ENCODE measurements at regions not wholly inside any gene's neighbourhood (a gene's known extent, or its start where the extent isn't known, plus 50 kb on each side); places are given as distances from the start of the nearest gene placed in this dataset.

DNA sequence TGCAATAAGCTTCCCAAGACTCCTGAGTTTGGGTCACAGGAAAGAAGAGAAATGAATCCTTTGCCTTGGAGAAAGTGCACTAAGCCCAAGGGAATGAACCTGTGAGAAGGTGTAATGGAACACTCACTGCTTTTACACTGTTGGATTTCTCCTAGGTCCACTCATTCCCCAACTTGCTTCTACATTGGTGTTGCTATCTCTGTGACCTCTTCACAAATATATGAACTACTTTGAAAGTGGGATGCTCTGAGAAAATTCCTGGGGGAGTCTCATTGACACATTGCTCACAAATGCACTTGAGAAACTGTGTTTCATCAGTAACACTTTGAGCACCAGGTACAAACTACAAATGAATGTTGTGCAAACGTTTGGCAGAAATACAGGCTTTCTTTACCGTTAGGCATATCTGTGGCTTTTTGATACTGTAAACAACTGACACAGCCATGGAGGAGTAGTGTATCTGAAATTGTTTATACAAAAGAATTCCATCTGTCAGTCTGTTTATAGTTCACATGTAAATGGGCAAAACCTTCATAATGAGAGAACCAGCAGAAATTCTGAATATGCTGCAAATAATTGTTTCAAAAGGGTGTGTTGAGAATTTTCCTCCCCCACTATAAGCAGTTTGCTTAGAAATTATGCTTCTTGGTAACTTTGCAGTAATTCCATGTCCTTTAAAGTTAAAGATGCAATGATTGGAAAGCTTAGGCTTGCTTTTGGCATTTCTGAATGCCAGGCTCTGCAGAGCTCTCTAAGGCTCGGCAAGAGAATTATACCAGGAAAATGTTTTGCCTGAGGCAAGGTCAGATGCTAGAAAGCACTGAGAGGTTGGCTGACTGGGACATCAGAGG is 348.5 kb upstream of the DDHD1 start:
- no peak for DNase-seq

DNA sequence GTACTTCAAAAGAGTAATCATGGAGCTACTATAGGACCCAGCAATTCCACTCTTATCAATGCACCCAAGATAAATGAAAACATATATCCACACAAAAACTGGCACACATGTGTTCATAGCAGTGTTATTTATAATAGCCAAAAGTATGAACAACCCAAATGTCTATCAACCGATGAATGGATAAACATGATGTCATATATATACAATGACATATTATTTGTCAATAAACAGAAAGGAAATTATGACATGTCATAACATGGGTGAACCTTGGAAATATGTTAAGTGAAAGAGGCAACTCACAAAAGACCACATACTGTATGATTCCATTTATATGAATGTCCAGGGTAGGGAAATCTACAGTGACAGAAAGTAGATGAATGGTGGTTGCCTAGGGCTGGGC is 347.1 kb upstream of the DDHD1 start:
- DNase-seq: no peak

DNA sequence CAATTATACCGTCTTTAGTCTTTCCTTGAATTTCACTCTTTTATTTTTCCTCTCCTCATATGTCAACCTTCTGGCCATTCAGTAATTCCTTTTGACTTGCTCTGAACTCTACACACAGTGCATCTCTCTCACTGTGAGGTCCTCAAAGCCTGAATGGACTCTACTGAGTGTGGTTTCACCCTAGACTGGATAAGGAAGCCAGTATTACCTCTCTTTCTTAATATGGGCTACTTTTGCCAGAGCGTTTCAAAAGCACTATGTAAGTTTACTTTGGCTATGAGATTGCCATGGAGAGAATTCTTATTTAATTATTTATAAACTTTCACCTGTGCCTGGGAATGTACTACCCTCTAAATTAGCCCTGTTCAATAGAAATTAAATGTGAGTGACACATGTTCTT is 343.5 kb upstream of the DDHD1 start:
- no peak for DNase-seq

DNA sequence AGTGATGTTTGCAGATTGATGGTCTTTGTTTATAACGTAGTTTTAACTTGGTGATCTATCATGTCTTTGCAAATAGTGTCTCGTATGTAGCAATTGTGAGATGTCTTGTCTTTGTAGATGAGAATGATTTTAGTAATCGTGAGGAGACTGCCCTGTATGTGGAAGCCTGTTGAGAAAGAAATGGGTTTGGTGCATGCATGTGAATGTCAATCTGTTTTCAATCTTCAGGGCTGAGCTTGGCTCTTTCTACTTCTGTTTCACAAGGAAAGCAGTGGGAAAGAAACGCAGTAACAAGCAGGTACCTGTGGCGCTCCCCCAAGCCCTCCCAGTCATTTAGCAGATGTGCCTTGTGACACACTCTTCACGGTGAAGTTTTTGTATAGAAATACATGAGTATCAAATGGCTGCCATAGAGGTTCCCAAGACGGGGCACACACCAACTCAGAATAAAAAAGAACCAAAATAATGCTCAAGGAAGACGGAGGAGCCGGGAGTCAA is 342.8 kb upstream of the DDHD1 start:
- DNase-seq: no peak

DNA sequence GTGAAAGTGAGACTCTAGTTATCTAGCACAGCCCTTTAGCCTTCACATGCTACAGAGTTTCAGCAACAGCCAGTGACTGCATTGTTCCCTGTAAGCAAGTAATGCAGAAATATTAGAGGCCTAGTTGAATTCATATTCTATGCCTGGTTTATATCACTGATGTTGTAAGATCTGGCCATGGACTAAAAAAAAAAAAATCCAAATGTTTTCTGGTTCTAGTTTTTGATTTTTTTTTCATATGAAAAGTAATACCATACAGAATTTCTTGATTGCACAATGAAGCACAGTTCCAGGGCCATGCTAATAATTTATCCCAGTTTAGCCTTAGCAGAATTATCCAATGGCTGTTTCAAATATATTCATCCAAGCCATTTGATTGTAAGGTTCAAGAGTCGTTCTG is 341.5 kb upstream of the DDHD1 start:
- no peak for DNase-seq

DNA sequence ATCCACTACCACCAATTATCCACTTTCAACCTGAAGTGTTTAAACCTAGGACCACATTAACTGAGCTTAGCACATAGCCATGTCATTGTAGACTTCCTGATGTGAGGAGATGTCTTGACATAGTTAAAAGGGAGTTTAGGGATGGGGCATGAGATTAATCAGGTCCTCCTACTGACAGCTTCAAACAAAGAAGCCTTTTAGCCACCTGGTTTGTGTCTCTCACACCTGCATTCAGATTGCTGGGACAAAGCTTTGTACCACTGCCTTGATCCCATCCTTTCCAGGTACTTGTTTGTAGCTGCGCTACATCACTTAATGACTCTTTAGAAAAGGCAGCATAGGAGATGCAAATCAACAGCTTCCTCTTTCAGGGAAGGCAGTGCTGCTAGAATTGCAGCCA is 340.7 kb upstream of the DDHD1 start:
- no peak for DNase-seq

DNA sequence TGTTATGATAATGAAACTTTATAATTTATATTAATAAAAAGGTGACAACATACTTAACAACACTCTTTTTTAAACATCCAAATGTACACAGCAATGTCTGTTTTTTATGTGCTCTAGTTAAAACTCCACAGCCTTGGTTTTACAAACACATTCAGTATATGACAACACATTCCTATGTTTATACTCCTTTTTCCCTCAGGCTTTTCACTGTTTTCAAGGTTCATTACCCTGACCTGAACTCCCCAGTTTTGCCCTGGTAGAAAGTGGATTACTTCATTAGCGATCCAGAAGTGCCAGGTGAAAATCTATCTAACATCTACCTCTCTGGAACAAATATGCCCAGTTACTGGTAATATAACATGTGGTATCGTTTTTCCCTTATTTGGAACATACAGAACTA is 340.2 kb upstream of the DDHD1 start:
- DNase-seq: no peak

DNA sequence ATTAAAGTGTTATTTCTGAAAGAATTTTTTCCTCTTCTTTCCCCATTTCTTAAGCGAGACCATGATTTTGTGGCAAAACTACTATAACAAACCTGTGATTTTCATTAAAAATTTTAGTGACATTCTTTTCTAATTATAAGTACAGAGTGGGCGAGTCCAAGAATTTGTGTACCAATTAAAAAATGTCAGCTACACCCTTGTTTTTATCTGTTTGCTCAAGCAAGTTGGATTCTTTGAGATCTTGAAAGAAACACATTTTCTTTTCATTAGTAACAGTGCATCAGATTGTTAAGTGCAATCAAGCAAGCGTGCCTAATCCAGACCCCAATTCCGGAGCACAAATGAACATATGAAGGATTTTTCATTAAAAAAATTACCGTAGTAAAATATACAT is 338.8 kb upstream of the DDHD1 start:
- no peak for DNase-seq

DNA sequence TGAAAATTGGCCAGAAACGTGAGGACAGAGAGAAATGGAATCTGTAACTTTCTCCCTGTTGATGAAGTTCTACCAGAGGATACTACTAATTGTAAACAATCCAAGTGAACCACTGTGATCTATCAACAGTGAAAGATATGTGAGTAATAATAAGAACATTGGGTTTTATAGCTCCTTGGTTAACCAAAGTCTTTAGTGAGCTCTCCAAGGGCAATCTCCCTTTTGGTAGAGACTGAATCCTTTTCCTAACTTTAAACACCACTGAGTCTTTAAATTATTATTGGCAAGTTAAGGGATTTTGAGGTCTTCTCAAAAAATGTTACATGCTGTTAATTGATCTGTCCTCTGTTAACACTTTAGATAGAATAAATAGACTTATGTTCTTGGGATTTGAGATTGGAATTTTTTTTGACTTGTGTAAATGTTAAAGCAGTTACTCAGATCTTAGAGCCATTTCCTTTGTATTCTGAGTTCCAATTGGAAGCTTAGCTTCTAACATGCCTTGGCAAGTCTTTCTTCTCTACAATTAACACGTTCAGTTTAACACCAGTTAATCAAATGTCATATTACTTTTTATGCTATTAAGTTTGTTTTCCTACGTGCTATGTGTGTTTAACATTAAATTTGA is 338.2 kb upstream of the DDHD1 start:
- no peak for DNase-seq

DNA sequence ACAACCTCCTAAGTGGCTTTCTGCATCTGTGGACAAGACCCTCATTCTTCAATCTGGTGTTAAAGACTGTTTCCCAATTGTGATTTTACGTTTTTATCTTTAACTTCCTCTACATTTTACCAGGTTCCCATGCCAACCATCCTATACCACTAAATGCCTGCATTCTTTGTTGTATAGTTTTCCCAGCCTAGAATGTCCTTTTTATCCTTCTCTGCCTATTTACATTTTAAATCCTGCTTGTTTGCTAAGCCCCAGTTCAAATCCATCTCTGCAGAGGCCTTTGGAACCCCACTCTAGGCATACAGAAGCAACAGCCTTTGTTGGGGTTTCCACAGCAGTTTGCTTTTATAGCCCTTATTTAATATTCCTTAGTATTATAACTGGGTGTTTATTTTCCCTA is 325.1 kb upstream of the DDHD1 start:
- DNase-seq: no peak

DNA sequence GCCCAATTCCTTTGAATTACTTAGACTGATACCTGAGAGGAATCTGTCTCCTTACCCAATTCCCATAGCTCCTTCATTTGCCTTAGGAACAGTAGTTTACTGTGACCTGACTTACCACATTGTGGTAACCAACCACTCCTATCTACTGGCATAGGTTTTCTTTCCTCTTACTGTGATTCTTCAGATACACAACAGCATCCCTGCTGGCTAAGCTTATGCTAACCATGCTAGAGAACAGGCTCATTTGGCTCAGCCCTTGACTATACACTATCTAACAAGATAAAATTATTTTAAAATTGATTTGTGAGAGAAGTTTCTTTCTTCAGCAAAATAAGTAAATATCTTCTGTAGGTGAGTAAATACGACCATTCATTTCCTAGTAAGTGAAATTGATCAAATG is 320.4 kb upstream of the DDHD1 start:
- no peak for DNase-seq

DNA sequence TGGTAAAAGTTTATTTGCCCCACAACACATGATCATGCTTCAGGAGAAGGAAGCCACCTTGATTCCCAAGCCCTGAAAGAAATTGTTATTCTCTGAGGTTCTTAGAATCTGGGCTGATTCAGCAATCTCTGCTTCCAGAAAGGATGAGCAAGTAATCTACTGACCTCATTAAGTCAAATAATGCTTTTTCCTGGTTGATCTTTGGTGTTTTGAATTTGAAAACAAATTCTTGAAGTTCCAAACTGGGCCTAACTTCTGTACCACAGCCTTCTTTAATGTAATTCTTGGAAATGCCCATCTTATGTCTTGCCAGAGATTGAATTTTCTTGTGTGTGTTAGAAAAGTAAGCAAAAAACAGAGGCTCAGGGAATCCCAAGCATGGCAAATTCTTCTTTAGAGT is 319.2 kb upstream of the DDHD1 start:
- no peak for DNase-seq

DNA sequence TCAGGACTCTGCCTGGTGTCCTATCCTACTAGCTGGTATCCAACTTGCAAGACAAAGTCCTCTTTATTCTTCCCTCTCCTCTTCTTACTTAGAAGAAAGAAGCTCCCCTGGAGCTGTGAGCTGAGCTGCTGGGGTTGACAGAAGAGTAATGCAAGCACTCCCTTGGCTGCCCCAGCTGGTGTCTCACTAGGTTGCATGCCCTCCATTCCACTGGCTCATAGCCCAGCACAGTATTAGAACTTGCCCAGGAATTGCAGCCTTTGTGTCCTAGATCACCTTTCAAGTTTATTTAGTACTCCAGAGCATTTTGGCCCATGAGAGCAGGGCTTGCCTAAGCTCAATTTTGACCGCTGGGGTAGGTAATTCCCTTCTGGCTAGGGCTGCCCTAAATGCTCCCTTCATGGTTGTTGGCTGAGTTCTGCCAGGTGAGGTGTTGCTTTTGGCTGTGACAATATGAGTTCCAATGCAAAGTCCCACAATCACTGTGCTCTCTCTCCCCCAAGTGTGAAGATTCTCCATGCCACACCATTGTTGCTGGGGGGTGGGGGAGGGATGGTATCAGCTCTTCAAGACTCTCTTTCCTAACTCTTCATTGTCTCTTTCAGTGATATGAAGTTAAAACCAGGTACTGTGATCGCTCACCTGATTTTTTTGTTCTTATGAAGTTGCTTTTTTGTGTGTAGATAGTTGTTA is 317.4 kb upstream of the DDHD1 start:
- DNase-seq: no peak

DNA sequence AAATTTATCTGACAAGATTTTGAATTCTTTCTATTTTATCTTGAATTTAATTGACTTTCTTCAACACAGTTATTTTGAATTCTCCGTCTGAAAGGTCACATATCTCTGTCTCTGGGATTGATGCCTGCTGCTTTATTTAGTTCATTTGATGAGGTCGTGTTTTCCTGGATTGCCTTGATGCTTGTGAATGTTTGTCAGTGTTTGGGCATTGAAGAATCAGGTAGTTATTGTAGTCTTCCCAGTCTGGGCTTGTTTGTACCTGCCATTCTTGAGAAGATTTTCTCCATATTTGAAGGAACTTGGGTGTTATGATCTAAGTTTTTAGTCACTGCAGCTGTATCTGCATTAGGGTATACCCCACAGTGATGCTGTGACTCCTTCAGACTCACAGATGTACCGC is 315.8 kb upstream of the DDHD1 start:
- no peak for DNase-seq

DNA sequence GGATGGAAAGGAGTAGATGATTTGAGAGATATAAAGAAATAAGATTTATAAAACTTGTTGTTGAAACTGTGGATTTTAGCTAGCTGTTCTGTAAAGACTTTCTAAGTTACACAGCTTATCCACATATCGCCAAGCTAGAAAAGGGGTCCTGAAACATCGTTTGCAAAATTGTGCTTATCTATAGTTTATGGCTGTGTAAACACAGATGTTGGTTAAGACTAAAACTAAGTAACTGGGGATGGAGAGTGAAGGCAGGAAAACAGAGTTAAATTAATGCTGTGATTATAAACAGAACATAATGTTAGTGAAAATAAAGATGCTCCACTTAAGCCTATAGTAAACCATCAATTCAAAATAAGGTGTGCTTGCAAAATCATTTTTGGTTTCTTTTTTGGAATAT is 311.3 kb upstream of the DDHD1 start:
- no peak for DNase-seq

DNA sequence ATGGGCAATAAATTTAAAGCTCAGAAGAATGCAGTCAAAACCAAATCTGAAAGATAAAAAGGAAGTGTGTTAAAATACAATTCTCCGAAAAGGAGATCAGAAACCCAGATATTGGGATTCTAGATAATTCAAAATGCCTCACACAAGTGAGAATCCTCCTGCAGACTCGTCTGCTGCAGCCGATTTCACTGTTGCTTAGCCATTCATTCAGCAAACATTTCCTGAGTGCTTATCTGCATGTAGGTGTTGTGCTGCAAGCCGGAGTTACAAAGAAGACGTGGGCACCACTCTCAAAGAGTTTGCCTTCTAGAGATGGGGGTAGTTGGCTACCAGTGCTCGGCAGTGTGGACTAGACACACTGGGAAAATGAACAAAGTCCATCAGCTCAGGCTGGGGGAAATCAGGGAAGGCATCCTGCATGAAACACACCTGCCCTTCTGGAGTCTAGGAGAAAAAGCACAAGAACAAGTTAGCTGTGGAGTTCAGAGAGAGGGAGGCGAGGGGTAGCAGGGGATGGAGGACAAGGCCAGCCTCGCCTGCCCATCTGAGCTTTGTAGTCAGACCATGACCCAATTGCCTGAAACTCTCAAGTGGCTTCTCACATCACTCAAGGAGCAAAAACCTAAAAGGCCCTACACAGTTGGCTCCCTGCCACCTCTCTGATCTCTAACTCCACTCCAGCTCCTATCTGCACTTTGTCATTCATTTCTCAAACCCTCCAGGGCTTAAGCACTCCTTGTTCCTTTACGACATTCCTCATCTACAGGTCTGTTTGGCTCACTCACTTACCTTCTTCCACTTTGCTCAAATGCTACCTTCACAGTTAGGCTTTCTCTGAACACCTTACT is 310.0 kb upstream of the DDHD1 start:
- no peak for DNase-seq

DNA sequence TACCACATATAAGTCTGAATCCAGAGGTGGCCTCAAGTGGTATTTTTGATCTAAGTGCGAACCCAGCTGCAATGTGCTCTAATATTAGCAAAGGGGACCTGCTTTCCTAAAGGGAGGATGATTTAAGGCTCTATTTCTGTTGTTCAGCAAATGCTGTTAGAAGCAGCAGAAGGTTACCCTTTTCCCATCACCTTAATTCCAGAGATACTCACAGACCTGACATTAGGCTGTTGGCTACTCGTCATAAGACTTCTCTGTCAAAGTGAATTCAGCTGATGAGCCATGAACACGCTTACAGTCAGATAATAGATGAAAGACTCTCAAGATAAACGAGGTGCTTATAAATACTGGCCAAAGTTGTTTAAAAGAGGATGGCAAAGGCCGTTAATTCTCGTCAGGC is 308.7 kb upstream of the DDHD1 start:
- peak; percentile 24 for DNase-seq

DNA sequence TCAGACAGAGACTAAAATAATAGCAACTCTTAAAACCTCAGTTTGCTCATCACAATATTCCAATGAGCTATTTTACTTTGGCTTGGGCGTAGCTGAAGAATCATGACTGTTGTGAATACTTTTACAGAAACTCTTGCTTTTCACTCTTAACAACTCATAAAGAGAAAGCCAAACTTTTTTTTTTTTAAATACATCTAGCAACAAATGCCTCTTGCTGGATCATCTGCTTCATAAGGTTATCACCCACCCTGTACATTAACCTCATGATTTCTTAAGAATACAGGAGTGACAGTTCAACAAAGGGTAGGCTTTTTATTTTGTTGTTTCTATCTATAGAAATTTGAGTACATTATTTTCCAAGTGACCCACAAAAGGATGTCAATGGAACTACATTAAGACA is 307.4 kb upstream of the DDHD1 start:
- DNase-seq: no peak

DNA sequence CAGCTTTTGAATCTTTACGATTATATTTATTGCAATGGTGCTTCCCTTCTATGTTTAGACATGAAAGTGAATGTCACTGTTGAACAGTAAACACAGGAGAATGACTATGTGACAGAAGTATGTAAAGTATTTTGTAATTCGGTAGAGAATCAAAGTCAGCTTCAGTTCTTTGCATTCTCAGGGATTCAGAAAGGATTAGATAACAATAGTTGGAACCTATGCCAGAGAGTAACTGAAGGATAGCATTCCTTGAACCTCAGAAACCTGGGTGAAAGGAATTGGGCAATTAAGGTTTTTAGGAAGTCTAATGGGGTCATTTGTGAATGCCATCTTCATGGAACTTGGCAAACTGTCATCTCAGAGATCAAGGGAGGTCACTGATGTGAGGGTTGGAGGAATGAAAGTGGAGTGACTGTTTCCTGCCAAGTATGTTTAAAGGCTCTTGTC is 305.3 kb upstream of the DDHD1 start:
- DNase-seq: peak; percentile 35

DNA sequence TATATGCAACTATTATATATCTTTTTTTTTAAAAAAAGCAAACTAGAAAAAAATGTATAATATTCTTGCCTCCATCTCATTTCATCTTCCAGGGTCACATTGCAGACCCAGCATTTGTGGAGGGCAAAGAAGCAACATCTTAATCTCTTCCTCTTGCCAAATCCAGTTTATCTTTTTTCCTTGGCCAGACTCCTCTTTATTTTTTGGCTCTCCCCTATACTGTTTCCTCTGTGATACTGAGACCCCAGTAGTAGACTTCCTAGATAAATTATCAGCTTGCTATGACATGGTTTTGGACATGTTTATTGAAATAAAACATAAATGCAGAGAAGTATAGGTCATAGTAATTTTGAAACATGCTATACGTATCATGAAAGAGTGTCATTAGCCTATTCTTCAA is 303.8 kb upstream of the DDHD1 start:
- DNase-seq: no peak

DNA sequence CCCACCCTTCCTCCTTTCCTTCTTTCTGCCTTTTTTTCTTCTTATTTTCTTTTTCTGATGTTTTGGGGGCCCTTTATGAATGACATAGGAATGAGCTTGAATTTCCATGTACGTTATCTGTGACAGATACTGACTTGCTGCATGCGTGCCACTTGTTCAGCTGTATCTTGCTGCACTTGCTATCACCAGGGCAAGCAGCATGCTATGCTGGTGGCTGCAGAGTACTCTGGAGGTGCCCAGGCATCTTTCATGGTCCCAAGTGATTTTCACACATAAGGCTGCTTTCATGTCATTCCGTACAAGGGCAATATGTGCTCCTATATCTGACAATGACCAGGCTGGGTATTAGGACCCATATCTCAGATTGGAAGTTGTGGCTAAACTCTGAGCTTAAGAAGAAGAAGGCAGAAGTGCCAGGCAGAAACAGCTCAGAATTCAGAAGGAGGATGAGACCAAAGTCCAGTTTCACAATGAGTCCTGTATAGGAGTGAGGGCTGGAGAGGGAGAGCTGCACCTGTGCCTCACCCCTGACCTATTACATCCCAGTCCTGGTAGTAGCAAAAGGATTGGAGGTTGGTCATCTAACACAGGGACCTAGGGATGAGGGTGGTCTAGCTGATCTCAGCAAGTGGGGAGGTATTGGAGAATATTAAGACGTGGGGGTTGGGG is 299.0 kb upstream of the DDHD1 start:
- no peak for DNase-seq

DNA sequence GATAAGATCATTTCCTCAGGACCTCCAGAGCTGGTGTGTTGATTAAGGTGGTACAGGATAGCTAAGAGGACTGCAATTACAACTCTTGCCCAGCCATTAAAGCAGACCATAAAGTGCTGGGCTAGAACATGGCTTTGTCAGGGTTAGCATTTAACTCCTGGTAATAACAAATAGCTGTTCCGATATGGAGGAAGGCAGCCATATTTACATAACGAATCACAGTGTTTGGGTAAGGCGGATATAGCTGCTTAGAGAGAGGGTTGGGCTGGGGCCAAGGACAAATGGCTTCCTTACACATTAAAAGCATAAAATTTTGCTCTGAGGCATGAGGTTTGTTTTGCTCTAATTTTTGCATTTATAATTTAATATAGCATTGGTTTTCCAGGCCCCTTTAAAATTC is 297.7 kb upstream of the DDHD1 start:
- peak; percentile 46 for DNase-seq

Measured in eye (tissue), 1 donor.